ENCODE measurements at regions not wholly inside any gene's neighbourhood (a gene's known extent, or its start where the extent isn't known, plus 50 kb on each side); places are given as distances from the start of the nearest gene placed in this dataset.
A peak's percentile ranks its signal among the peaks of the same experiment; 100 is the strongest.

GRCh38 chr4:58275856-58276255 is 1165.7 kb upstream of the IGFBP7 start:
- TF ChIP-seq CTCF (IDR thresholded peaks at IDR 0.05) = no peak
- 0 out of 2 replicates have a peak, but pooled peaks have one; percentile 26 for TF ChIP-seq TCF7L2 (IDR thresholded peaks at IDR 0.05; ENCODE audit: low read depth, low read length)
- Histone ChIP-seq H3K27me3 (ENCODE audit: control insufficient read depth, insufficient read depth, low read length) (no peaks in the 10 kb centered on the region), H3K36me3 (ENCODE audit: control insufficient read depth, insufficient read depth, low read length) (no peaks in the 10 kb centered on the region), H3K4me1 (ENCODE audit: control insufficient read depth, insufficient read depth, low read length) (no peaks in the 10 kb centered on the region), H3K4me3 (ENCODE audit: low read depth in 2 of 2, low read length in 2 of 2) (no peak overlapping the region), H3K9me3 (ENCODE audit: control insufficient read depth, insufficient read depth, low read depth, low read length) (no peaks in the 10 kb centered on the region), H3K27ac (ENCODE audit: low read length) (no peak overlapping the region)
- intact Hi-C loops (cut with micrococcal nuclease; ENCODE audit: unreplicated experiment) = no loop called here
- ChIA-PET CTCF (no interaction called here), POLR2A (no interaction called here)
- in situ Hi-C loops (cut with HindIII; ENCODE audit: low pct_unique_long_range_greater_than_20kb, low sequenced_read_pairs) = no loop called here
- BruUV-seq (replicated peaks) = no TSS peak
- ATAC-seq (no peak), DNase-seq (ENCODE audit: low read depth, low spot score) (no peak)

- intact Hi-C loops (cut with micrococcal nuclease; ENCODE audit: unreplicated experiment) = no loop called here
- CTCF ChIA-PET = no interaction called here
- Histone ChIP-seq H3K27ac (ENCODE audit: low read length) (no peak overlapping the region), H3K27me3 (ENCODE audit: control insufficient read depth, insufficient read depth, low read length) (no peaks in the 10 kb centered on the region), H3K9me3 (ENCODE audit: control insufficient read depth, insufficient read depth, low read depth, low read length) (no peaks in the 10 kb centered on the region), H3K4me1 (ENCODE audit: control insufficient read depth, insufficient read depth, low read length) (no peaks in the 10 kb centered on the region), H3K36me3 (ENCODE audit: control insufficient read depth, insufficient read depth, low read length) (no peaks in the 10 kb centered on the region), H3K4me3 (ENCODE audit: low read depth in 2 of 2, low read length in 2 of 2) (no peak overlapping the region)
- POLR2A ChIA-PET = no interaction called here
- no TSS peak for BruUV-seq (replicated peaks)
- in situ Hi-C loops (cut with HindIII; ENCODE audit: low pct_unique_long_range_greater_than_20kb, low sequenced_read_pairs) = no loop called here
- no peak for TF ChIP-seq CTCF (IDR thresholded peaks at IDR 0.05)
- TF ChIP-seq SIN3A (IDR thresholded peaks at IDR 0.05; ENCODE audit: borderline replicate concordance, insufficient read depth, low read depth, low read length) = no peak
- TF ChIP-seq TCF7L2 (IDR thresholded peaks at IDR 0.05; ENCODE audit: low read depth, low read length) = no peak
- TF ChIP-seq REST (IDR thresholded peaks at IDR 0.05; ENCODE audit: insufficient read depth in 1 of 2, low read depth in 2 of 2, low read length in 1 of 2) = no peak
- TF ChIP-seq POLR2AphosphoS5 (IDR thresholded peaks at IDR 0.05; ENCODE audit: low read depth, low read length) = no peak
- no peak for ATAC-seq
- no peak for DNase-seq (ENCODE audit: low read depth, low spot score)
Measured at GRCh38 chr4:58274553-58274952, 1164.4 kb upstream of the IGFBP7 start.

- ATAC-seq = no peak
Measured at GRCh38 chr4:58272311-58272710, 1162.1 kb upstream of the IGFBP7 start.

More at GRCh38 chr4:58272311-58272710, 1162.1 kb upstream of the IGFBP7 start:
- no peaks in the 10 kb centered on the region for H3K9me3 ChIP-seq (ENCODE audit: control insufficient read depth, insufficient read depth, low read depth, low read length)
- no peak for TF ChIP-seq POLR2AphosphoS5 (IDR thresholded peaks at IDR 0.05; ENCODE audit: low read depth, low read length)
- TF ChIP-seq REST (IDR thresholded peaks at IDR 0.05; ENCODE audit: insufficient read depth in 1 of 2, low read depth in 2 of 2, low read length in 1 of 2) = no peak
- no peak for TF ChIP-seq TCF7L2 (IDR thresholded peaks at IDR 0.05; ENCODE audit: low read depth, low read length)
- no peak for TF ChIP-seq SIN3A (IDR thresholded peaks at IDR 0.05; ENCODE audit: borderline replicate concordance, insufficient read depth, low read depth, low read length)
- no peak for TF ChIP-seq CTCF (IDR thresholded peaks at IDR 0.05)
- H3K4me1 ChIP-seq (ENCODE audit: control insufficient read depth, insufficient read depth, low read length) = no peaks in the 10 kb centered on the region
- BruUV-seq (replicated peaks) = no TSS peak
- H3K27me3 ChIP-seq (ENCODE audit: control insufficient read depth, insufficient read depth, low read length) = no peaks in the 10 kb centered on the region
- POLR2A ChIA-PET = no interaction called here
- H3K27ac ChIP-seq (ENCODE audit: low read length) = no peak overlapping the region
- no peaks in the 10 kb centered on the region for H3K36me3 ChIP-seq (ENCODE audit: control insufficient read depth, insufficient read depth, low read length)
- CTCF ChIA-PET = no interaction called here
- intact Hi-C loops (cut with micrococcal nuclease; ENCODE audit: unreplicated experiment) = no loop called here
- in situ Hi-C loops (cut with HindIII; ENCODE audit: low pct_unique_long_range_greater_than_20kb, low sequenced_read_pairs) = no loop called here
- no peak for DNase-seq (ENCODE audit: low read depth, low spot score)
- no peak overlapping the region for H3K4me3 ChIP-seq (ENCODE audit: low read depth in 2 of 2, low read length in 2 of 2)
